GM03348 (cell line): ENCODE measurements at regions not wholly inside any gene's neighbourhood (a gene's known extent, or its start where the extent isn't known, plus 50 kb on each side); places are given as distances from the start of the nearest gene placed in this dataset.
"Not testable (repeated sequence)": the region's sequence is repeated elsewhere in the genome, so short reads cannot be mapped to it uniquely, and the experiment has no call there.

Experiments
- DNase-seq: peaks from one replicate; pipeline ENCODE4 v3.0.0; 2012; ENCODE audit warnings: low spot score

DNA sequence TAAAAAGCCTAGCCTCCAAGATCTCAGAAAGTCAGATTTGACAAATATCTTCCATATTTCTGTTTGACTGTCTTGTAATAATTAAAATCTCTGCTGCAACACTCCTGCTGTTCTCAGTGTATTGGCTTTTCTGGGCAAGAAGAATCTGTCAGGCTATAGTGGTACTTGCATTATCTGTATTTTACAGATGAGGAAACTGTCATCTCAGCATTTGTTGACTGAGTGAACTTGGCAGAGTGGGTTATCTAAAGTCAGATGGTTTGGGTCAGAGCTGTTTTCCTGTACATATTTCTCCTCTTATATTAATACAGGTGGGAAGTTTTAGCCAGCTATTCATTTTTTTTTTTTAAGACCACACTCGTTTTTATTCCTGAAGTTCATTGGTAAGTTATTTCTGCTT lies 1378.2 kb upstream of the PCDH20 start:
- DNase-seq: no peak

DNA sequence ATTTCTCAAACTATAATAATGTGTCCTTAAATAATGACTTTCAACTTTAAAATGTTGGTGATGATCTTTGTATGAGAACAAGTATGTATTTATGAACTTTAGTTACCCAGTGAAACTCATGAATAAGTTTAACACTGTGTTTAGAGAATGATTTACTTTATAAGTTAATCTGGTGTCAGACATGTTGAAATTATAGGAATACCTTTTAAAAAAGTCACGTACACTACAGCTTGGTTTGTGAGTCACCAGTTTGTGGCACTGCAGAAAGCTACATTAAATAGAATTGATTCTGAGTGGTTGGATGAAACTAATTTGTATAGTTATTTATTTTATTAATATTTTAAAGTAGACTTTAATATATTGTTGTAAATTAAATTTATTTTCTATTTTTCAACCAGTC lies 1366.2 kb upstream of the PCDH20 start:
- DNase-seq: no peak

DNA sequence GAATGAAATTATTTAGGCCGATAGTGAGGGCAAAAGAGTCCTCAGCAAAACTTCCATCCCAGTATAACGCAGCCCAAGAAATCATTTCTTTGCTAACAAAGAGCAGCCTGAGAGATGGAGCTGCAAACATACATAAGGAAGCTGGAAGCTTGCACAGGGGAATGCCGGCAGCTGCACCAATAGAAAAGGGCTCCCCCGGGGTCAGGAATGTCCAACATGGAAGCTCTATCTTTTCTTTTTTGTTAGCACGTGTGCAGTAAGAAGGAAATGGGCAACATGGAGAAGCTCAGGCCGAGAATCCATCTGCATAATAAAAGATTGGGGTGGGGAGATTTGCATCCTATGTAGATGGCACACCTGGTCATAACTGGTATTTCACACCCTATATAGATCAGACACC lies 1363.5 kb upstream of the PCDH20 start:
- DNase-seq: no peak

DNA sequence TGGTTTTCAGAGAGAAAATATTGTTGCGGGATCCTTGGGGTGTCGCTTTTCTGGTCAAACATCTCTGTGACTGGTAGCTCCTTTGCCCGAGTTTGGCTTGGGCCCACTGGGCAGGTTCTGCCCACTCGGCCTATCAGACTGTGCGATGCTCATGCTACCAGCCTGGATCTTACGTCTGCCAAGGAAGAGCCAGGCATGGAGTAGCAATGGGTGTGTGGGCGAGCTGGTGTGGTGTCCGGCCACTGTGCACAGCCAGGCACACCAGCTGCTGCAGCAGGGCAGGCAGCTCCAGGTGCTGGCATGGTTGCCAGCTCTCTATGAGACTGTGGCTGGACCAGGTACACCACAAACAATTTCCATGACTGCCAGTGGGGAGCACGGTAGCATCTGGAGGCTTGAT lies 1351.8 kb upstream of the PCDH20 start:
- no peak for DNase-seq

DNA sequence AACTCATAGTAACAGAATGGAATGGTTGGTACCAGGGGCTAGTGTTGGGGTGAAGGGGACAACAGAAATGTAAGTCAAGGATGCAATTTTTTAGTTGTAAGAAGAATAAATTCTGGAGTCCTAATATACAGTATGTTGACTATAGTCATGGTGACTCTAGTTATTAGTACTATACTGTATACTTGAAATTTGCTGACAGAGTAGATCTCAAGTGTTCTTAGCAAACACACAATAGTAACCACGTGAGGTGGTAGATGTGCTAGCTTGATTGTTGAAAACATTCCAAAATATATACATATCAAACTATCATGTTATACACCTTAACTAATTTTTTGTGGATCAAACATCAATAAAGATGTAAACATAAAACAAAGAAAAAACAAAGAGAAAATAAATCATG lies 1345.1 kb upstream of the PCDH20 start:
- no peak for DNase-seq

DNA sequence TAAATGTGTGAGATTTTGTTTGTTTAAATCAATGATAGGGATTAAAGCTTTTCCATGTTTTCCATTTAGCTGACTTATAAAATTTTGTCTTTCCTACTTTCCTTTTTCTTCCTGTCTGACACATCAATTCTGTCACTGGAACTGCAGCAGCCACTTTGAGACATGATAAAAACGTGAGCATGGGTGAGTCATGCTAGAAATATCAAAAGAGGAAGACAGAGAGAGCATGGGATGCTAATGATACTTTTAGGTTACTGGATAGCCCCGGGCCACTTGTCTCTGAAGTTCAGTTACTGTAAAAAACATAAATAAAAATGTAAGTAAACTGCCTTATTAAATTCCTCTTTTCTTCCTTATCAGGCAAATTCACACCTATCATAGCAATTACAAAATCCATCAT lies 1332.0 kb upstream of the PCDH20 start:
- DNase-seq: no peak

DNA sequence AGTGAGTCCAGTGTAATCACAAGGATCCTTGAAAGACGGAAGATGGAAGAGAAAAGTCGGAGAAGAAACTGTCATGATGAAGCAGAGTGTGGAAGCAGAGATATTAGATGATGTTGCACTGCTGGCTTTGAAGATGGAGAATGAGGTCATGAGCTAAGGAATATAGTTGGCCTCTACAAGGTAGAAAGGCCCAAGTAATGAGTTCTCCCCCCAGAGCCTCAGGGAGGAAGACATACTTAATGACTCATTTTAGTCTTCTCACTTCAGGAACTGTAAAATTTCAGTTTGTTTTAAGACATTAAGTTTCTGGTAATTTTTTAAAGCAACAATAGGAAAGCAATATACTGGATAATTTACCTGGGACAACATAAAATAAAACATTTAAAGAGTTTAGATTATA lies 1331.5 kb upstream of the PCDH20 start:
- no peak for DNase-seq

DNA sequence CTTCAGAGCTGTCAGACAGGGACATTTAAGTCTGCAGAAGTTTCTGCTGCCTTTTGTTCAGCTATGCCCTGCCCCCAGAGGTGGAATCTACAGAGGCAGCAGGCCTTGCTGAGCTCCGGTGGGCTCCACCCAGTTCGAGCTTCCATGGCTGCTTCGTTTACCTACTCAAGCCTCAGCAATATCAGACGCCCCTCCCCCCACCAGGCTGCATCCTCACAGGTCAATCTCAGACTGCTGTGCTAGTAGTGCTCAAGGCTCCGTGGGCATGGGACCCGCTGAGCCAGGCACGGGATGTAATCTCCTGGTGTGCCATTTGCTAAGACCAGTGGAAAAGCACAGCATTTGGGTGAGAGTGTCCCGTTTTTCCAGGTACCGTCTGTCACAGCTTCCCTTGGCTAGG lies 1314.1 kb upstream of the PCDH20 start:
- not testable (repeated sequence) for DNase-seq

DNA sequence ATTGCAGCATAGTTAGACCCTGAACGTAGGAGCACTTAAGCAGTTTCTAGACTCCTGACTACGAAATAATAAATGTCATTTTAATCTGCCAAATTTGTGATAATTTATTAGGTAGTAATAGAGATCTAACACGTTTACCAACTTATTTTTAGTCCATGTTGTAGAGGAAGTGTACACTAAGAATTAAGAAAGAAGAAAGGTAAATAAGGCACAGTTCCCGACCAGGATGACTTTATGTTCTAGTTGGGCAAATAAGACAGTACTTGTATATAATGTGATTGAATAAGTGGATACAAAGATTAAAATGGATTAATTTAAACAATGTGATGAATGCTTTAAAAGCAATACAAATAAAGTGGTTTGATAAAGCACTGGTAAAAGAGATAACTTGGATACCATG lies 1306.2 kb upstream of the PCDH20 start:
- no peak for DNase-seq

DNA sequence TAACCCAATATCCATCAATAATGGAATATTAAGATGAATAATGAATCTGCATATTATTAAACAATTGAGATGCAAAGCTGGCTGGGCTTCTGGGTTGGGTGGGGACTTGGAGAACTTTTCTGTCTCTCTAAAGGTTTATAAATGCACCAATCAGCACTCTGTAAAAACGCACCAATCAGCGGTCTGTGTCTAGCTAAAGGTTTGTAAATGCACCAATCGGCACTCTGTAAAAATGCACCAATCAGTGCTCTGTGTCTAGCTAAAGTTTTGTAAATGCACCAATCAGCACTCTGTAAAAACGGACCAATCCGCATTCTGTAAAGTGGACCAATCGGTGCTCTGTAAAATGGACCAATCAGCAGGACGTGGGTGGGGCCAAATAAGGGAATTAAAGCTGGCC lies 1296.3 kb upstream of the PCDH20 start:
- not testable (repeated sequence) for DNase-seq

DNA sequence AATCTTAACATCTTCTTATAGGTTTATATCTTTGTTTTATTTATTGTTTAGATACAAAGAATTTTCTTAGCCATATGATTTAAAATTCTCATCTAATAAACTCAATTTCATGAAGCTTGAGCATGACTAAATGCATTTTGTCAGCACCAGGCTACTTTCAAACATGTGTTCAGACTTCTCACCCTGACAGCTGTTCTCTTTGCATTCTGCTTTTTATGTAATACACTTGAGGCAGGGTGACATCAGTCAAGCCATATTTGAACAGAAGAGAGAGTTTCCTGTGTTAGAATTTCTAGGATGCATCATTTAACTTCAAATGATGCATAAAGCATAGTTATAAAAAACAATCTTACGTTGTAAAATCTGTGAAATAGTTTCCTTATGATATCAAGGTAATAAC lies 1295.1 kb upstream of the PCDH20 start:
- DNase-seq: no peak

DNA sequence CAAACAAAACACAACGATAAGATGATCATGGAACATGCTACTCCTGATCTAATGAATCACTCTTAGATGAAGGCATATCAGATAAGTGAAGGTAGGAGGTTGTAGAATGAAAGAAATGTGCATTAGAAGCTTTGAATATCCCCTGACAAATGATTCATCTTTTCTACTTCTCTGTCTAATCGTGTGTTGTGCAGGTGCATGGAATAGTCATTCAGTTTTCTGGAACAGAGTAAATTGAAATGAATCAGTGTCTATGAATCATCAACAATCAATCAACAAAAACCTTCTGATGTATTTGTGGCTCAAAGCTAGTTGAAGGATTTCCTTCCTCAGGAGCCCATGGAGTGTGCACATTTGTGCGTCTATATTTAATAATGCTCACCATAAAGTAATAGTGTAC lies 1290.4 kb upstream of the PCDH20 start:
- DNase-seq: no peak

DNA sequence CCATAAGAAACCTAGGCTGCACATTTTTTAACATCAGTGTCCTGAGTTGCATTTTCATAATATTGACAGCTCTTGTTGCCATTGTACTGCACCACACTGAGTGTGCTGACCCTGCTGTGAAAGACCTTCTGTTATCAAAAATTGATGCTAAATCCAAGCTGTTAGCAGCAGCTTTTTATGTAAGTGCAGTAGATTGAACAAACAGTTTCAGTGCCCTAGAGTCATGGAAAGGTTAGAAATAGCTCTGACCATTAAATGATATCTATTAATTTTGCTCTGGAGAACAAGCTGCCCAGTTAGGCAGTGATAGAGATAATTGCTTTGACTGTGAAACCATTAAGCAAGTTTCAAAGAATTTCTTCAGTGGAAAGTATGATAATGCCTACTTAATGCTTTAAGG lies 1289.2 kb upstream of the PCDH20 start:
- DNase-seq: no peak

DNA sequence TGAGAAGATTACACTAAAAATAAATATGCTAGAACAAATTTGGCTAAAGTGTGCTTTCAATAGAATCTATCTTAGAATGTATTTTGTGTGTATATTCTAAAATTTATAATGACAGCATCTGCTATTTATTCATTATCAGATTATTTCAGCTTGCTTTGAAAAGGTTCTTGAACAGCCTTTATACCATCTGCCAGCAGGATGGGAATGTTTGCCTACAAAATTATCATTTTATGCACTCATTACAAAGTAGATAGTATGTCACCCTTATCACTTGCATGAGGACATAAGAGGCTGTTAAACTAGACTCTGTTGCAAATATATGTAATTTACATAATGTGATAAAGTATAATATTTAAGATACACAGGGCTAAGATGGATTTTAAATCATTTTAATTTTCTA lies 1286.9 kb upstream of the PCDH20 start:
- DNase-seq: no peak

DNA sequence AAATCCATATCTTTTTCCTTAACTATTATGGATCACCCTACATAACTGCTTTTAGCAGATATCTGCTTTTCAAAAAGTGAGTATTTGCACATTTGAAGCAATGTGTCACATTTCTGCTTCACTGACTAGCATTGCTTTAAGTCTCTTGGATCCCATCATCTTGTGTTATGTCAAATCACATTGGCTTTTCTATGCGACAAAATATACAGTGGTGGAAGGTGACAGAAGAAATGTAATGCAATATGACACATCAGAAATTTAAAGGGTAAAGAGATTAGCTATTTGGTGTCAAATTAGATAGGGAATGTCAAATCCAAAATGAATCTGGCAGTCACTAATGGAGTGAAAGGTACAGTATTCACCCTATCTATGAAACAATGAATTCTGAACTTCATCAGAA lies 1282.1 kb upstream of the PCDH20 start:
- no peak for DNase-seq

DNA sequence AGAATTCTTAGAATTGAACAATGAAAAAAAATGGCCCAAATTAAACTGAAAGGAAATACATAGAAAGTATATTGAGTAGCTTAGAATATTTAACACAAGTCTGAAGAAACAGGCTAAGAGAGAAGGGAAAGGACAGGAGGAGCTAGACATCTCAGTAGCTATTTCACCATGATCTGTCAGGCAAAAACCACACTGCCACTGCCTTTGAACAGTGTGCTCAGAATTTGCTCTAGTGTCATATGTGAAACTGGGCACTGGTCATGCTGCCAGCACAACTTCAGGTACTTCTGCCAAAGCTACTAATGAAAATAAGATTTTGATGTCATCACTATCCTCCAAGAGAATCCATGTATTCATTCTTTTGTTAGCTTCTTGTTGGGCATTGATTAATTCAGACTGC lies 1280.8 kb upstream of the PCDH20 start:
- no peak for DNase-seq

DNA sequence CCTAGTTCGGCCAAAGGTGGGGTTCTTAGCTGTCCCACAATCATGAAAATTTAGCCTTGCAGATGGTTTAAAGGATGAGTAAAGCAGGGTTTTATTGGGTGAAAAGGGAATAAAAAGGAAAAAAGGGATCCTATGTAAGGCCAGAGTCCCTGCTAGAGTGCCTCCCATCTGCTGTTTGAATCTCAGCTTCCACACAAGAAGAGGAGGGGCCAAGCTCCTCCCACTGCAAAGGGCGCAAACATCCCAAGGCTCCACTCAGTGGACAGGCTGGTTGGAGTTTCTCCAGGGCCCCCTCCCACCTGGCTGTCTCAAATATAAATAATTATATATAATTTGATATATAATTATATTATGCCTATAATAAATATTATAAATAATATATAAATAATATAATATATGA lies 1272.1 kb upstream of the PCDH20 start:
- DNase-seq: no peak

DNA sequence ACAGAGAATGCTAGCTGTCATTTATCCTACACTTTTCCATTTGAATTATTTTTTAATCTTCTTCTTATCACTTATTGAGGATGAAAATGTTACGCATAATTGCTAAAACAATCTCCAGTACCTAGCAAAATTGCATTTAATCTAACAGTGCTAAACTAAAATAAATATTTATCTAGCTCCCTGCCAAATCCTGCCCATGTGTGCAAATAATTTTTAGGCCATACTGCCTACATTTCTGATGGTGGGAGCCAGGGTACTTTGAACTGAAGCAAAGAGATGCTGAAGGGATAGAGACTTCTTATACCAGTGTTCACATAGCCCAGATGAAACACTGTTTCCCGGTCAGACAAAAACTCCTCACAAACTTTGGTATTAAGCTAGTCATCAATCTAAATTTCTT lies 1268.7 kb upstream of the PCDH20 start:
- DNase-seq: no peak

DNA sequence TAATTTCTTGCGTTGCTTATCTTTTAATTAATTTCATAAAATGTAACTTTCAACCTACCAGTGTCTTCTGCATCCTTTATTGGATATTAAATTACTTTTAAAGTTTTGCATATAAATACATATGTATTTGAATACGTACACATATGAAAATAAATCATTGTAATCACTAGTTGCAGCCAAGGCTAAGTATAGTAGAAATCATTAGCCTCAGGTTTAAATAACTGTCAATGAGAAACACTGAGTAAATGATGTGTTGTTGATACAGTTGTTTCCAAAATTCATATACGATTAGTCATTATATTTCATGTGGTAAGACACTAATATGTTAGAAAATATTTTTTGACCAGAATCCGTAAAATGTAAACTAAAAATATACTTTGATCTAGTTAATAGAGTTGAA lies 1267.1 kb upstream of the PCDH20 start:
- DNase-seq: no peak

DNA sequence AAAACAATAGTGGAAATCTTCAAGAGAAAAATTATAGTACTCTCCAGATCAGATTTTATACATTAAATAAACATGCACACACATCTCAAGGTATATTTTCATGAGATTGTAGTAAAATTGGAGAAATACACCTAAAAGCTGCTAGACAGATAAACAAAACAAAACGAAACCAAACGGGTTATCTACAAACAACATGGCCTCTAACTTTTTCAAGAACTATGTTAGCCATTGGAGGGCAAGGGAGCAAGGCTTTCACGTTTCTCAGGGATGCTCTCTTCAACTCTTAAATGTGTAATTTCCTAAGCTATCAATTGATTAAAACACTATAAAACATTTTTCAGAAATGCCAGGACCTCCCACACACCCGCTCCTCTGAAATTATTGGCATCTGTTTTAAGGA lies 1262.4 kb upstream of the PCDH20 start:
- no peak for DNase-seq

DNA sequence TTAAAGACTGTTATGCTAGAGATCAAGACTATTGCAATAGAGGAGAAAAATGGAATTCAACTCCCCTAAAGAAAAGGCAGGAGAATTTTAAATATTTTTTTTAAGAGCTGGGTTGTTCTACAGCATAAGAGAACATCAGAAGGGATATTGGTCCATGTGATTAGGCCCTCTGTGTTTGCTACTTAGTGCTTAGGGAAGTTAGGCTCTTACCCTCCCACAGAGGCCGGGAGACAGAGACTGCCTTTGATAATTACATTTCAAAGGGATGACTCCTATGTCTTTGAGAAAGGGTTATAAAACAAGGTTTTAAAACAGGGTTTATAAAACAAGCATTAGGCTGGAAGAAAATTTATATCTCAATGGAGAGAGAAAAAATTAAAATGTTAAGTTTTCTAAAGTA lies 1248.1 kb upstream of the PCDH20 start:
- no peak for DNase-seq

DNA sequence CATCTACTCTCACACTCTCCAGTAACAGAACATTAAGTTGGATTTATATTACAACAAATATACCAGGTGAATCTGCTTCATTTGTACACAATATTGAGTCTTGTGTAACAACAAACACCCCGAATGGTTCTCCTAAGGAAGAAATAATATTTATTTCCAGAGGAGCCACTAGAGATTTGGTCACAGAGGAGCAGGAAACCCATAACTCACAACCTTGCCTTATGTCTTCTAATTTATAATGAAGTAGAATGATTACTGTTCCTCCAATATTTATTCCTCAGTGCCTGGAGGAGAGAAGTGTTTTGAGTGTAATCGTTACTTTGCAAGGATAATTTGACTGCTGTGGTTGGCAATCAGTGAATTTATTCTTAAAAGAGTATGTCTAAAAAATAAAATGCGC lies 1243.7 kb upstream of the PCDH20 start:
- no peak for DNase-seq

DNA sequence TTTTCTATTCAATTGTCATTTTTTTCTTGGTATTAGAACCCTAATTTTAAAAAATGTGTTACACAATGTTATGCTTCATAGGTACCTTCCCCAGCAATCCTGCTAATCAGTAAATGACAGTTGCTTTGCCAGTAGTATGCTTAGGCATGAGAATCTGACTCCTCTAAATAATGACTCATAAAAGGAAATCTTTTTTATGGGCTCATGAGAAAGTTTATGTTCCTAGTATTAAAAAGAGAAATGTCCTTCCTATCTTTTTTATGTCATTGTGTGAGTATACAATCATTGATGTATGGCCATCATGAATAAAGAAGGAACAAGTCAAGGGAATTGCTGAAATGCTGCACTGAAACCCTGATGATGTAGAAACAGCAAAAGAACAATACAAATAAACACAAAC lies 1237.7 kb upstream of the PCDH20 start:
- no peak for DNase-seq

DNA sequence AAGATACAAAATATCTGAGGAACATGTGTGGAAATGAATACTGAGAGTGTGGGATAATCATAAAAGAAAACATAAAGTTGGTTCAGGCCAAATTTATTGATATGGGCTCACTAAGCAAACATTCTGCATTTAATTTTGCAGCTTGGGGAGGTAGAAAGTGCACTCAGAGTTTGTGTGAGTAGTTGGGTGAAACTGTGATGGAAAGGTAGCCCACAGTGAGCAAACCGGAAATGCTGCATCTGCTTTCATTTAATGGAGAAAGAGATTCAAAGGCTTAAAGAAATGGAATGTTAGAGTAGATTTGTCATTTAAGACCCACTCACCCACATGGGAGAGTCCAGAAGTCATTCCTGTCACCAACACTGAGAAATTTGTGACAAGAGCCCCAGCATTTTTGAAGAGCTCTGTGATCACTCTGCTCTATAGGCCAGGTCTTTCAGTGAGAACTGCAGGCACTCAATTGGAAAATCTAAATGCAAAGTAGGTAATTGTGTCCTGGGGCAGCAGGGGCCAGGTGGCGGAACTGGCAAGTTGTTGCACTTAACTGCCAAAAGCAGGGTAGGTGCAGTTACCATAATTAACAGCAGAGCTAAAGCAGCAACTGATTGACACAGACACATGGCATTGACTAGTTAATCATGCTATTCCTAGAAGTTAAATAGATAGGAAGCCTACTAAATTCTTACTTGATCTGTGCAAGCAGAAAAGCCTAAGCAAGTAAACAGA lies 1228.3 kb upstream of the PCDH20 start:
- DNase-seq: no peak

DNA sequence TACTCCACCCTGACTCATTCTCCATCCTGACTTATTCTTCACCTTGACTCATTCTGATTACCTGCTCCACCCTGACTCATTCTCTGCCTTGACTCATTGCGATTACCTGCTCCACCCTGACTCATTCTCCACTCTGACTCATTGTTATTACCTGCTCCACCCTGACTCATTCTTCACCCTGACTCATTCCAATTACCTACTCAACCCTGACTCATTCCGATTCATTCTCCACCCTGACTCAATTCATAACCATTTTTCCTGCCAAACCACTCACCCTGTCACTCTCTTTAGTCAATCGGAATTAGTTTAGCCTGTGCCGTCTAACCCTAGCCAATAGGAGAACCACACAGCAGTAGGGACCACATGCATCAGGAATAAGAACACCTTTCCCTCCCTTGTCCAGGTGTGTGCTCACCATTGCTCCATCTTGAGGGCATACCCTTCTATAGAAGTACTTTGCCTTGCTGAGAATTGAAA lies 1227.4 kb upstream of the PCDH20 start:
- DNase-seq: no peak
